ENCODE measurements at regions not wholly inside any gene's neighbourhood (a gene's known extent, or its start where the extent isn't known, plus 50 kb on each side); places are given as distances from the start of the nearest gene placed in this dataset.
"Not testable (repeated sequence)": the region's sequence is repeated elsewhere in the genome, so short reads cannot be mapped to it uniquely, and the experiment has no call there.

- TF ChIP-seq CTCF (IDR thresholded peaks at IDR 0.05): no peak
These were observed 51.1 kb upstream of the SLC8A3 start for GRCh38 chr14:70239802-70240201.

GRCh38 chr14:70238635-70239034, 49.9 kb upstream of the SLC8A3 start:
- not testable (repeated sequence) for H3K9me3 Mint-ChIP-seq (ENCODE audit: unreplicated experiment); H3K4me3 Mint-ChIP-seq (ENCODE audit: unreplicated experiment); H3K27ac Mint-ChIP-seq (ENCODE audit: unreplicated experiment); DNase-seq (ENCODE audit: extremely low spot score, unreplicated experiment); H3K4me1 Mint-ChIP-seq (ENCODE audit: unreplicated experiment); H3K27me3 Mint-ChIP-seq (ENCODE audit: unreplicated experiment); H3K36me3 Mint-ChIP-seq (ENCODE audit: unreplicated experiment)

More at GRCh38 chr14:70239802-70240201, 51.1 kb upstream of the SLC8A3 start:
- Mint-ChIP-seq H3K27me3 (ENCODE audit: unreplicated experiment) (no peaks in the 10 kb centered on the region), H3K27ac (ENCODE audit: unreplicated experiment) (no peak overlapping the region), H3K9me3 (ENCODE audit: unreplicated experiment) (peaks cover 7% of the 10 kb centered on the region), H3K4me3 (ENCODE audit: unreplicated experiment) (no peak overlapping the region), H3K4me1 (ENCODE audit: unreplicated experiment) (no peaks in the 10 kb centered on the region), H3K36me3 (ENCODE audit: unreplicated experiment) (no peaks in the 10 kb centered on the region)
- DNase-seq (ENCODE audit: extremely low spot score, unreplicated experiment): no peak

All from osteocyte (in vitro differentiated cells).